H1 (cell line): ENCODE measurements at regions not wholly inside any gene's neighbourhood (a gene's known extent, or its start where the extent isn't known, plus 50 kb on each side); places are given as distances from the start of the nearest gene placed in this dataset.

ENCODE experiments used
- CTCF ChIA-PET: fragments of 300-600 bp; sonication (Branson Sonifier 250); formaldehyde crosslinking; loops from one replicate; lab custom pipeline; 2021; ENCODE audit not compliant: partially characterized antibody; lab: Charles Lee
- POLR2A ChIA-PET: fragments of 300-600 bp; sonication (Branson Sonifier 250); formaldehyde crosslinking; loops from one replicate; lab custom pipeline; 2021; ENCODE audit warnings: inconsistent platforms; ENCODE audit not compliant: partially characterized antibody; lab: Charles Lee
- DNase-seq, 2 experiments: peaks; one replicate each; pipeline versions ENCODE4 v3.0.0 to v3.0.0-alpha.2; 2010 to 2022; ENCODE audit warnings: low spot score in 2 of 2, low read depth in 1 of 2, mixed read lengths in 1 of 2
- FAIRE-seq: peaks from 2 replicates; lab custom pipeline; 2011; peaks lifted over from hg19 to GRCh38; lab: Jason Lieb, UNC
- H2AFZ ChIP-seq: 2 replicates; pipeline ENCODE4 v1.8.1; 2012; ENCODE audit warnings: low read length, inconsistent platforms
- H2AK5ac ChIP-seq: 2 replicates; pipeline ENCODE4 v1.6.1; 2013; ENCODE audit warnings: low read depth, low read length
- H2BK120ac ChIP-seq: replicated peaks from 2 replicates; pipeline ENCODE3; 2013; ENCODE audit warnings: low read depth, low read length, inconsistent platforms
- H2BK12ac ChIP-seq: 2 replicates; pipeline ENCODE4 v1.6.1; 2013; ENCODE audit warnings: low read depth, low read length
- H2BK15ac ChIP-seq: 2 replicates; pipeline ENCODE4 v1.6.1; 2013; ENCODE audit warnings: low read length
- H2BK20ac ChIP-seq: 2 replicates; pipeline ENCODE4 v1.6.1; 2013; ENCODE audit warnings: low read length
- H2BK5ac ChIP-seq: 2 replicates; pipeline ENCODE4 v1.6.1; 2013; ENCODE audit warnings: low read depth, low read length
- H3K14ac ChIP-seq: 2 replicates; pipeline ENCODE4 v1.6.1; 2013; ENCODE audit warnings: inconsistent platforms; ENCODE audit not compliant: insufficient read length
- H3K18ac ChIP-seq: 2 replicates; pipeline ENCODE4 v1.6.1; 2013; ENCODE audit warnings: low read length; ENCODE audit errors: extremely low read depth
- H3K23ac ChIP-seq: 2 replicates; pipeline ENCODE4 v1.6.1; 2013; ENCODE audit warnings: inconsistent platforms; ENCODE audit not compliant: insufficient read length
- H3K23me2 ChIP-seq: 2 replicates; pipeline ENCODE4 v1.6.1; 2013; ENCODE audit warnings: low read depth, low read length
- H3K27ac ChIP-seq: 2 replicates; pipeline ENCODE4 v1.6.1; 2011; ENCODE audit warnings: low read depth, low read length, inconsistent platforms
- H3K27me3 ChIP-seq, 4 experiments: replicated peaks in 1 of 4; 1 replicate in 1 of 4; 2 replicates in 3 of 4; pipeline versions ENCODE4 v1.6.1 to v1.8.1; 2011 to 2013; ENCODE audit warnings: low read length in 3 of 4, mild to moderate bottlenecking in 3 of 4, inconsistent platforms in 2 of 4, mixed read lengths in 2 of 4, moderate library complexity in 1 of 4; ENCODE audit not compliant: control insufficient read depth in 3 of 4, insufficient read depth in 3 of 4; ENCODE audit errors: extremely low read depth in 1 of 4
- H3K36me3 ChIP-seq, 4 experiments: 2 replicates each; pipeline versions ENCODE4 v1.6.1 to v1.8.1; 2011 to 2013; ENCODE audit warnings: mild to moderate bottlenecking in 4 of 4, low read length in 3 of 4, moderate library complexity in 2 of 4, control low read depth in 1 of 4, inconsistent platforms in 1 of 4; ENCODE audit not compliant: insufficient read depth in 4 of 4, control insufficient read depth in 2 of 4
- H3K4ac ChIP-seq: replicated peaks from 2 replicates; pipeline ENCODE3; 2013; ENCODE audit warnings: low read length, low read depth, mixed read lengths, inconsistent platforms; ENCODE audit not compliant: insufficient read length
- H3K4me1 ChIP-seq, 4 experiments: replicated peaks in 1 of 4; 1 replicate in 1 of 4; 2 replicates in 3 of 4; pipeline versions ENCODE4 v1.6.1 to v1.8.1; 2011 to 2013; ENCODE audit warnings: low read length in 3 of 4, inconsistent platforms in 2 of 4, mixed read lengths in 1 of 4; ENCODE audit not compliant: insufficient read depth in 4 of 4, control insufficient read depth in 3 of 4
- H3K4me2 ChIP-seq, 2 experiments: 2 replicates each; pipeline versions ENCODE4 v1.6.1 to v1.8.1; 2011 to 2013; ENCODE audit warnings: low read depth in 2 of 2, low read length in 2 of 2, control low read depth in 1 of 2, inconsistent platforms in 1 of 2, mild to moderate bottlenecking in 1 of 2; ENCODE audit not compliant: insufficient read depth in 1 of 2
- H3K4me3 ChIP-seq, 4 experiments: fragments of 200-600, 300-600 bp in 1 of 4; sonication (generic), shearing (Covaris generic), sonication (Bioruptor Twin) in 1 of 4; 2 replicates each; pipeline versions ENCODE4 v1.5.1 to v1.8.1; 2011 to 2016; ENCODE audit warnings: low read length in 4 of 4, low read depth in 3 of 4, control low read depth in 2 of 4, inconsistent platforms in 2 of 4, mild to moderate bottlenecking in 2 of 4, mixed read lengths in 1 of 4, moderate library complexity in 1 of 4; ENCODE audit not compliant: insufficient read depth in 2 of 4; ENCODE audit errors: extremely low read depth in 1 of 4
- H3K56ac ChIP-seq: replicated peaks from 2 replicates; pipeline ENCODE3; 2013; ENCODE audit warnings: low read depth, mild to moderate bottlenecking, mixed read lengths, low read length, inconsistent platforms; ENCODE audit not compliant: insufficient read length
- H3K79me1 ChIP-seq: 2 replicates; pipeline ENCODE4 v1.6.1; 2013; ENCODE audit warnings: low read depth, low read length, control low read depth
- H3K79me2 ChIP-seq, 2 experiments: 2 replicates each; pipeline versions ENCODE4 v1.6.1 to v1.8.1; 2012 to 2013; ENCODE audit warnings: low read length in 2 of 2, mild to moderate bottlenecking in 2 of 2, inconsistent platforms in 1 of 2; ENCODE audit not compliant: insufficient read depth in 2 of 2, control insufficient read depth in 1 of 2
- H3K9ac ChIP-seq, 4 experiments: replicated peaks in 1 of 4; 1 replicate in 1 of 4; 2 replicates in 3 of 4; pipeline versions ENCODE4 v1.6.1 to v1.8.1; 2011 to 2013; ENCODE audit warnings: low read depth in 3 of 4, low read length in 3 of 4, control low read depth in 2 of 4, mild to moderate bottlenecking in 2 of 4, moderate library complexity in 2 of 4, inconsistent platforms in 1 of 4; ENCODE audit errors: extremely low read depth in 1 of 4
- H3K9me3 ChIP-seq, 2 experiments: 2 replicates each; pipeline versions ENCODE4 v1.6.1 to v1.8.1; 2012 to 2013; ENCODE audit warnings: mild to moderate bottlenecking in 2 of 2, moderate library complexity in 2 of 2, control low read depth in 1 of 2, inconsistent platforms in 1 of 2, low read depth in 1 of 2, low read length in 1 of 2, mixed read lengths in 1 of 2; ENCODE audit not compliant: insufficient read depth in 2 of 2
- H4K20me1 ChIP-seq, 2 experiments: replicated peaks in 1 of 2; 2 replicates each; pipeline versions ENCODE3 to v1.8.1; 2011 to 2013; ENCODE audit warnings: inconsistent platforms in 2 of 2, low read length in 2 of 2, mild to moderate bottlenecking in 1 of 2; ENCODE audit not compliant: insufficient read depth in 2 of 2, control insufficient read depth in 1 of 2
- H4K5ac ChIP-seq: 2 replicates; pipeline ENCODE4 v1.6.1; 2013; ENCODE audit warnings: low read length, low read depth, mixed read lengths, inconsistent platforms; ENCODE audit not compliant: insufficient read length
- H4K8ac ChIP-seq: 2 replicates; pipeline ENCODE4 v1.8.0; 2013; ENCODE audit warnings: mild to moderate bottlenecking, moderate library complexity, low read length, inconsistent platforms; ENCODE audit not compliant: insufficient read depth; ENCODE audit errors: extremely low read depth
- H4K91ac ChIP-seq: replicated peaks from 2 replicates; pipeline ENCODE3; 2013; ENCODE audit warnings: low read length, mixed read lengths, inconsistent platforms; ENCODE audit not compliant: insufficient read length
- CEBPB ChIP-seq: IDR thresholded peaks from 2 replicates; pipeline ENCODE4 v1.6.1; 2012; ENCODE audit warnings: low read depth, low read length
- TAF7 ChIP-seq: optimal IDR thresholded peaks from 2 replicates; pipeline ENCODE3; 2011; ENCODE audit warnings: low read depth, mild to moderate bottlenecking, inconsistent platforms, low read length, moderate library complexity, borderline replicate concordance
- TBP ChIP-seq: IDR thresholded peaks from 2 replicates; pipeline ENCODE4 v1.6.1; 2011; ENCODE audit warnings: low read depth, low read length, improper control_type of control experiment
- WGBS, 2 experiments: shearing (Covaris generic) in 1 of 2; methylation state at CpG; one replicate each; pipeline versions ENCODE4 v1.1.6 to v1.1.7; 2013 to 2015; ENCODE audit warnings: low lambda C conversion rate in 2 of 2, mixed read lengths in 2 of 2, inconsistent platforms in 1 of 2, low coverage in 1 of 2, missing lambda C conversion rate in 1 of 2; ENCODE audit not compliant: insufficient replicate concordance in 2 of 2, insufficient coverage in 1 of 2, insufficient read length in 1 of 2; ENCODE audit errors: extremely low coverage in 1 of 2, missing lambda C conversion rate in 1 of 2; 5-methylcytosine and 5-hydroxymethylcytosine counted together

- FAIRE-seq: no peak
- H3K4ac ChIP-seq: no peak overlapping the region
- WGBS, 2 experiments: 97% methylated on average over 2 of the region's 2 CpGs; no CpG with 5 or more reads in 1 of the 2 experiments
These were observed 300.8 kb downstream of the OSTF1 start for GRCh38 chr9:75389101-75389500.

More at GRCh38 chr9:75389101-75389500, 300.8 kb downstream of the OSTF1 start:
- H3K79me1 ChIP-seq: no peaks in the 10 kb centered on the region
- H4K5ac ChIP-seq: no peak overlapping the region
- H2BK5ac ChIP-seq: no peak overlapping the region
- H3K56ac ChIP-seq: no peak overlapping the region
- ChIA-PET POLR2A (no interaction called here), CTCF (interaction anchor here (0.6 kb wide), 1 partner anchor 1066 kb away, joined by 3 read pairs; no protein-coding TSS in a partner anchor)
- H4K91ac ChIP-seq: no peak overlapping the region
- H3K18ac ChIP-seq: no peak overlapping the region
- H3K9ac ChIP-seq: no peak overlapping the region
- no peak overlapping the region for H4K8ac ChIP-seq
- no peak for DNase-seq
- no peak overlapping the region for H3K4me2 ChIP-seq
- no peak overlapping the region for H2BK120ac ChIP-seq
- no peak overlapping the region for H3K14ac ChIP-seq
- no peaks in the 10 kb centered on the region; the same call in 1 of the 2 replicates for H3K23me2 ChIP-seq
- H2BK15ac ChIP-seq: no peak overlapping the region
- TF ChIP-seq TBP: no peak
- no peak for TF ChIP-seq TAF7
- no peak for TF ChIP-seq CEBPB
- TF ChIP-seq, all 59 proteins: peak for 0
- Histone ChIP-seq H4K20me1 (no peaks in the 10 kb centered on the region), H3K36me3 (peaks cover 0 to 9% (median 2%) of the 10 kb centered on the region in 4 experiments; a peak in 2 of 8 replicates), H3K9me3 (peaks cover 9 to 12% of the 10 kb centered on the region in 2 experiments), H2BK12ac (no peak overlapping the region), H3K23ac (no peak overlapping the region), H3K4me1 (no peaks in the 10 kb centered on the region), H3K79me2 (no peaks in the 10 kb centered on the region), H2AFZ (no peak overlapping the region), H3K4me3 (no peak overlapping the region), H2BK20ac (no peak overlapping the region; the same call in 1 of the 2 replicates), H3K27me3 (no peaks in the 10 kb centered on the region), H2AK5ac (no peak overlapping the region), H3K27ac (no peak overlapping the region)
